Ishikawa (cell line): ENCODE measurements at regions not wholly inside any gene's neighbourhood (a gene's known extent, or its start where the extent isn't known, plus 50 kb on each side); places are given as distances from the start of the nearest gene placed in this dataset.

Experiments
- CEBPB ChIP-seq: IDR thresholded peaks from 2 replicates; pipeline ENCODE4 v1.6.1; 2012
- CREB1 ChIP-seq: IDR thresholded peaks from 2 replicates; pipeline ENCODE4 v1.6.1; 2012; ENCODE audit warnings: low read depth
- EGR1 ChIP-seq: IDR thresholded peaks from 2 replicates; pipeline ENCODE4 v1.6.1; 2012
- EP300 ChIP-seq: IDR thresholded peaks from 2 replicates; pipeline ENCODE4 v1.6.1; 2012; ENCODE audit warnings: borderline replicate concordance
- FOXM1 ChIP-seq: IDR thresholded peaks from 2 replicates; pipeline ENCODE4 v1.6.1; 2012; ENCODE audit warnings: low read depth, borderline replicate concordance
- MAX ChIP-seq: IDR thresholded peaks from 2 replicates; pipeline ENCODE4 v1.6.1; 2012
- NFIC ChIP-seq: IDR thresholded peaks from 2 replicates; pipeline ENCODE4 v1.6.1; 2012
- RAD21 ChIP-seq: IDR thresholded peaks from 2 replicates; pipeline ENCODE4 v1.6.1; 2012; ENCODE audit warnings: low read depth
- TAF1 ChIP-seq: IDR thresholded peaks from 2 replicates; pipeline ENCODE4 v1.6.1; 2012; ENCODE audit warnings: low read depth, mild to moderate bottlenecking
- TCF12 ChIP-seq: IDR thresholded peaks from 2 replicates; pipeline ENCODE4 v1.6.1; 2012; ENCODE audit warnings: low read depth
- TEAD4 ChIP-seq: IDR thresholded peaks from 2 replicates; pipeline ENCODE4 v1.6.1; 2012
- YY1 ChIP-seq: IDR thresholded peaks from 2 replicates; pipeline ENCODE4 v1.6.1; 2012; ENCODE audit warnings: low read depth
- ZBTB7A ChIP-seq: IDR thresholded peaks from 2 replicates; pipeline ENCODE4 v1.6.1; 2012; ENCODE audit warnings: low read depth
- TF ChIP-seq, protein P1 (sequence below): IDR thresholded peaks from 2 replicates; pipeline ENCODE4 v1.6.1; 2012
- TF ChIP-seq, protein P2 (sequence below): IDR thresholded peaks from 2 replicates; pipeline ENCODE4 v1.6.1; 2012; ENCODE audit warnings: low read depth, mild to moderate bottlenecking

GRCh38 chr2:118185210-118186109 is 97.2 kb downstream of the INSIG2 start:
- no peak for TF ChIP-seq CREB1
- TF ChIP-seq TEAD4: no peak
- TF ChIP-seq, protein P1, sequence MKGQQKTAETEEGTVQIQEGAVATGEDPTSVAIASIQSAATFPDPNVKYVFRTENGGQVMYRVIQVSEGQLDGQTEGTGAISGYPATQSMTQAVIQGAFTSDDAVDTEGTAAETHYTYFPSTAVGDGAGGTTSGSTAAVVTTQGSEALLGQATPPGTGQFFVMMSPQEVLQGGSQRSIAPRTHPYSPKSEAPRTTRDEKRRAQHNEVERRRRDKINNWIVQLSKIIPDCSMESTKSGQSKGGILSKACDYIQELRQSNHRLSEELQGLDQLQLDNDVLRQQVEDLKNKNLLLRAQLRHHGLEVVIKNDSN: no peak
- TF ChIP-seq TCF12: no peak
- TF ChIP-seq ZBTB7A: no peak
- TF ChIP-seq CEBPB: no peak
- TF ChIP-seq, protein P2, sequence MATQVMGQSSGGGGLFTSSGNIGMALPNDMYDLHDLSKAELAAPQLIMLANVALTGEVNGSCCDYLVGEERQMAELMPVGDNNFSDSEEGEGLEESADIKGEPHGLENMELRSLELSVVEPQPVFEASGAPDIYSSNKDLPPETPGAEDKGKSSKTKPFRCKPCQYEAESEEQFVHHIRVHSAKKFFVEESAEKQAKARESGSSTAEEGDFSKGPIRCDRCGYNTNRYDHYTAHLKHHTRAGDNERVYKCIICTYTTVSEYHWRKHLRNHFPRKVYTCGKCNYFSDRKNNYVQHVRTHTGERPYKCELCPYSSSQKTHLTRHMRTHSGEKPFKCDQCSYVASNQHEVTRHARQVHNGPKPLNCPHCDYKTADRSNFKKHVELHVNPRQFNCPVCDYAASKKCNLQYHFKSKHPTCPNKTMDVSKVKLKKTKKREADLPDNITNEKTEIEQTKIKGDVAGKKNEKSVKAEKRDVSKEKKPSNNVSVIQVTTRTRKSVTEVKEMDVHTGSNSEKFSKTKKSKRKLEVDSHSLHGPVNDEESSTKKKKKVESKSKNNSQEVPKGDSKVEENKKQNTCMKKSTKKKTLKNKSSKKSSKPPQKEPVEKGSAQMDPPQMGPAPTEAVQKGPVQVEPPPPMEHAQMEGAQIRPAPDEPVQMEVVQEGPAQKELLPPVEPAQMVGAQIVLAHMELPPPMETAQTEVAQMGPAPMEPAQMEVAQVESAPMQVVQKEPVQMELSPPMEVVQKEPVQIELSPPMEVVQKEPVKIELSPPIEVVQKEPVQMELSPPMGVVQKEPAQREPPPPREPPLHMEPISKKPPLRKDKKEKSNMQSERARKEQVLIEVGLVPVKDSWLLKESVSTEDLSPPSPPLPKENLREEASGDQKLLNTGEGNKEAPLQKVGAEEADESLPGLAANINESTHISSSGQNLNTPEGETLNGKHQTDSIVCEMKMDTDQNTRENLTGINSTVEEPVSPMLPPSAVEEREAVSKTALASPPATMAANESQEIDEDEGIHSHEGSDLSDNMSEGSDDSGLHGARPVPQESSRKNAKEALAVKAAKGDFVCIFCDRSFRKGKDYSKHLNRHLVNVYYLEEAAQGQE: no peak
- no peak for TF ChIP-seq RAD21
- no peak for TF ChIP-seq EGR1
- TF ChIP-seq FOXM1: no peak
- TF ChIP-seq MAX: no peak
- TF ChIP-seq EP300: no peak
- TF ChIP-seq YY1: no peak
- TF ChIP-seq NFIC: no peak
- no peak for TF ChIP-seq TAF1

DNA sequence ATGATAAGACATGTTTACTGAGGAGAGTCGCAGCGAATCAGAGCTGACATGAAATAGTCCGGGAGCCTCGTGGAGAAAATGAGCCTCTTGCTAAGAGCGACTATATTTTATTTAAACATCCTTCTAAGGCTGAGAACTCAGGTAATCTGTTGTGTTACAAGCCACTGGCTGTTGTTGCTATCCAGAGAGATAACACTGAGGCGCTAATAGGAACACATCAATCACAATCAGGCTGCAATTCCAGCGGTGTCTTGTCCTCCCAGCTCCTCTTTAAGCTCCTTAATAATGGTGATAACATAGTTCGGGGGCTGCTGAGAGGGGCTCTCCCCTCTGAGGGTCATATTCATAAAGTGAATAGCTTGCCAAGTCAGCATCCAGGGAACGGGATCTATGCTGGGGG is 95.1 kb downstream of the INSIG2 start:
- TF ChIP-seq EGR1 (no peak), MAX (no peak), TCF12 (no peak), EP300 (no peak), NFIC (no peak), TAF1 (no peak), CEBPB (no peak), ZBTB7A (no peak), YY1 (no peak), FOXM1 (no peak), CREB1 (no peak), TEAD4 (no peak), RAD21 (no peak)
- TF ChIP-seq, protein P1: no peak
- TF ChIP-seq, protein P2: no peak

GRCh38 chr2:118179445-118179844 is 91.2 kb downstream of the INSIG2 start:
- TF ChIP-seq TEAD4 (no peak), ZBTB7A (no peak), TAF1 (no peak), MAX (no peak), EGR1 (no peak), CEBPB (no peak), RAD21 (no peak), NFIC (no peak), EP300 (no peak), TCF12 (no peak), CREB1 (no peak), YY1 (no peak), FOXM1 (no peak)
- TF ChIP-seq, protein P1: no peak
- TF ChIP-seq, protein P2: no peak
